ENCODE measurements at regions not wholly inside any gene's neighbourhood (a gene's known extent, or its start where the extent isn't known, plus 50 kb on each side); places are given as distances from the start of the nearest gene placed in this dataset.
A peak's percentile ranks its signal among the peaks of the same experiment; 100 is the strongest.

GRCh38 chr1:94723463-94723862, 96.7 kb upstream of the SLC44A3 start:
- Histone ChIP-seq H3K4me3 (ENCODE audit: low read length, poor library complexity, severe bottlenecking) (no peak overlapping the region), H3K36me3 (ENCODE audit: insufficient read depth, low read length) (no peaks in the 10 kb centered on the region), H3K79me2 (ENCODE audit: insufficient read depth, low read length) (no peaks in the 10 kb centered on the region), H3K9me2 (replicated peaks; ENCODE audit: low read depth, low read length) (no peaks in the 10 kb centered on the region), H3K9ac (ENCODE audit: low read depth, low read length, poor library complexity, severe bottlenecking) (peak overlapping the region; percentile 79), H3K4me2 (ENCODE audit: low read depth, low read length, poor library complexity, severe bottlenecking) (no peak overlapping the region), H2AFZ (ENCODE audit: low read length) (no peak overlapping the region), H3K4me1 (ENCODE audit: insufficient read depth, low read length, poor library complexity, severe bottlenecking) (peaks cover 52% of the 10 kb centered on the region), H4K20me1 (ENCODE audit: insufficient read depth, low read length, poor library complexity, severe bottlenecking) (no peaks in the 10 kb centered on the region), H3K9me3 (ENCODE audit: insufficient read depth, low read depth, low read length) (no peaks in the 10 kb centered on the region), H3F3A (ENCODE audit: low read depth) (peaks cover 10% of the 10 kb centered on the region), H3K27me3 (ENCODE audit: insufficient read depth, low read length, poor library complexity, severe bottlenecking) (no peaks in the 10 kb centered on the region)
- no peak for TF ChIP-seq EZH2phosphoT487 (IDR thresholded peaks at IDR 0.05; ENCODE audit: borderline replicate concordance)
- no peak for TF ChIP-seq CTCF (conservative IDR thresholded peaks at IDR 0.05; ENCODE audit: low read length)

- Histone ChIP-seq H3K79me2 (ENCODE audit: insufficient read depth, low read length) (no peaks in the 10 kb centered on the region), H3K4me2 (ENCODE audit: low read depth, low read length, poor library complexity, severe bottlenecking) (peak overlapping the region; percentile 84), H2AFZ (ENCODE audit: low read length) (0 out of 2 replicates have a peak overlapping the region, but pooled peaks have one; percentile 2), H3K36me3 (ENCODE audit: insufficient read depth, low read length) (no peaks in the 10 kb centered on the region), H3K4me3 (ENCODE audit: low read length, poor library complexity, severe bottlenecking) (peak overlapping the region; percentile 66), H3K9ac (ENCODE audit: low read depth, low read length, poor library complexity, severe bottlenecking) (peak overlapping the region; percentile 79), H3F3A (ENCODE audit: low read depth) (peaks cover 11% of the 10 kb centered on the region), H4K20me1 (ENCODE audit: insufficient read depth, low read length, poor library complexity, severe bottlenecking) (no peaks in the 10 kb centered on the region), H3K4me1 (ENCODE audit: insufficient read depth, low read length, poor library complexity, severe bottlenecking) (peaks cover 52% of the 10 kb centered on the region), H3K27me3 (ENCODE audit: insufficient read depth, low read length, poor library complexity, severe bottlenecking) (no peaks in the 10 kb centered on the region), H3K9me2 (replicated peaks; ENCODE audit: low read depth, low read length) (no peaks in the 10 kb centered on the region), H3K9me3 (ENCODE audit: insufficient read depth, low read depth, low read length) (no peaks in the 10 kb centered on the region)
- no peak for TF ChIP-seq CTCF (conservative IDR thresholded peaks at IDR 0.05; ENCODE audit: low read length)
- no peak for TF ChIP-seq EZH2phosphoT487 (IDR thresholded peaks at IDR 0.05; ENCODE audit: borderline replicate concordance)
Observed at GRCh38 chr1:94722181-94722580, 98.0 kb upstream of the SLC44A3 start.

GRCh38 chr1:94721240-94721639, 98.9 kb upstream of the SLC44A3 start:
- TF ChIP-seq EZH2phosphoT487 (IDR thresholded peaks at IDR 0.05; ENCODE audit: borderline replicate concordance) (no peak), CTCF (conservative IDR thresholded peaks at IDR 0.05; ENCODE audit: low read length) (peak; percentile 15; the same call in 1 of the 2 replicates)
- Histone ChIP-seq H3K9ac (ENCODE audit: low read depth, low read length, poor library complexity, severe bottlenecking) (peak overlapping the region; percentile 79), H2AFZ (ENCODE audit: low read length) (no peak overlapping the region), H3K4me2 (ENCODE audit: low read depth, low read length, poor library complexity, severe bottlenecking) (peak overlapping the region; percentile 84), H3K27me3 (ENCODE audit: insufficient read depth, low read length, poor library complexity, severe bottlenecking) (no peaks in the 10 kb centered on the region), H3K4me1 (ENCODE audit: insufficient read depth, low read length, poor library complexity, severe bottlenecking) (peaks cover 58% of the 10 kb centered on the region), H3K79me2 (ENCODE audit: insufficient read depth, low read length) (no peaks in the 10 kb centered on the region), H3F3A (ENCODE audit: low read depth) (peaks cover 13% of the 10 kb centered on the region), H4K20me1 (ENCODE audit: insufficient read depth, low read length, poor library complexity, severe bottlenecking) (no peaks in the 10 kb centered on the region), H3K9me2 (replicated peaks; ENCODE audit: low read depth, low read length) (no peaks in the 10 kb centered on the region), H3K4me3 (ENCODE audit: low read length, poor library complexity, severe bottlenecking) (peak overlapping the region; percentile 66), H3K36me3 (ENCODE audit: insufficient read depth, low read length) (no peaks in the 10 kb centered on the region), H3K9me3 (ENCODE audit: insufficient read depth, low read depth, low read length) (no peaks in the 10 kb centered on the region)
